ENCODE measurements at regions not wholly inside any gene's neighbourhood (a gene's known extent, or its start where the extent isn't known, plus 50 kb on each side); places are given as distances from the start of the nearest gene placed in this dataset.

DNA sequence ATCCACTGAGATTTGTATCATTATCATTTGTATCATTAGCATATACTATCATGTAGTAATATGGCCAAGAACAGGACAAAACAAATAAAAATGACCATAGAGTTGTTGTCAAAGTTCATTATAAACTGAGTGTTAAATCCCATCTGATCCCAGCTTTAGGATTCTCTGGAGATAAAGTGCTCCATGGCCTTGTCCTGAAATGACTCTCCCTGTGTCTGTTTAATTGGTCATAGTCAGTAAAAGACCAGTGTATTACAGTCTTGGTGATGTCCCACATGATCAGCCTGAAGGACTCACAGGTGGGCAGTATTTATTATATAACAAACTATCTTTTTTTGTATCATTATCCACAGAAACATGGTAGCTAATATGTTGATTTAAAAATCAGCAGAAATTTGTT is 361.6 kb downstream of the TMEM135 start:
- ChIA-PET CTCF (no interaction called here), POLR2A (no interaction called here)

- CTCF ChIA-PET: no interaction called here
- POLR2A ChIA-PET: no interaction called here
Measured at GRCh38 chr11:87398931-87399330, 361.2 kb downstream of the TMEM135 start.

DNA sequence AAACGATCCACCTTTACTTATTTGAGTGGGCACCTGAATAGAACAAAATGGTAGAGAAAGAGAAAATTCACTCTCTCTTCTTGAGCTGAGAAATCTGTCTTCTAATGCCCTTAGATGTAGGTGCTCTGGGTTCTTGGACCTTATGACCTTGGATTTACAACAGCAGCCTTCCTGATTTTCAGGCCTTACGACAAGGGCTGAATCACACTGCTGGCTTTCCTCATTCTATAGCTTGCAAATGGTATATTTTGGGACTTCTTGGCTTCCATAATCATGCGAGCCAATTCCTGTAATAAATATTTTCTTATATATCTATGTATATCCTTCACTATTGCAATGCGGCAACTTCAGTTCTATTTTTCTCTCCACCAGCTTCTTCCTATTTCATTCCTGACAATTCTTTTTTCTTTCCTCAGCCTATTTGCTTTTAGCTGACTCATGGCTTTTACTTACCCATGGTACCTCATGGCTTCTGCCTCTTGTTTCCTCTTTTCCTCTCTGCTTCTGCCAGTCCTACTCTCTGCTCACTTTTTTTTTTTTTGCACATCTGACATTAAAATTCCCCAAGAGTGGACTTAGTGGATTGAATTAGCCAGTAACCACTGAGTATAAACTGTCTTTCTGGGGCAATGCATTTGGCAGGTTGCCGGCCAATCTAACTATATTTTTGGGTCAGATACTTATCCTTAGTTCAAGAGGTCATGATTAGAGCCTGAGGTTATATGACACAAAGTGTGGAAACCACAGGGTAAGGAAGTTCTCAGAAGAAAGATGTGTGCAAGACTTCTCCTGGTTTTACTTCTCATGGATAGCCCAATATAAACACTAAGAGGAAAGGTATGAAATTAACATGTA is 359.5 kb downstream of the TMEM135 start:
- CTCF ChIA-PET: no interaction called here
- POLR2A ChIA-PET: no interaction called here

- POLR2A ChIA-PET: no interaction called here
- CTCF ChIA-PET: no interaction called here
Measured at GRCh38 chr11:87394924-87395323, 357.2 kb downstream of the TMEM135 start.

- POLR2A ChIA-PET: no interaction called here
Measured at GRCh38 chr11:87392665-87393064, 354.9 kb downstream of the TMEM135 start.

GRCh38 chr11:87391496-87391895 is 353.8 kb downstream of the TMEM135 start:
- CTCF ChIA-PET: no interaction called here
- POLR2A ChIA-PET: no interaction called here

More at GRCh38 chr11:87392665-87393064, 354.9 kb downstream of the TMEM135 start:
- CTCF ChIA-PET: no interaction called here

DNA sequence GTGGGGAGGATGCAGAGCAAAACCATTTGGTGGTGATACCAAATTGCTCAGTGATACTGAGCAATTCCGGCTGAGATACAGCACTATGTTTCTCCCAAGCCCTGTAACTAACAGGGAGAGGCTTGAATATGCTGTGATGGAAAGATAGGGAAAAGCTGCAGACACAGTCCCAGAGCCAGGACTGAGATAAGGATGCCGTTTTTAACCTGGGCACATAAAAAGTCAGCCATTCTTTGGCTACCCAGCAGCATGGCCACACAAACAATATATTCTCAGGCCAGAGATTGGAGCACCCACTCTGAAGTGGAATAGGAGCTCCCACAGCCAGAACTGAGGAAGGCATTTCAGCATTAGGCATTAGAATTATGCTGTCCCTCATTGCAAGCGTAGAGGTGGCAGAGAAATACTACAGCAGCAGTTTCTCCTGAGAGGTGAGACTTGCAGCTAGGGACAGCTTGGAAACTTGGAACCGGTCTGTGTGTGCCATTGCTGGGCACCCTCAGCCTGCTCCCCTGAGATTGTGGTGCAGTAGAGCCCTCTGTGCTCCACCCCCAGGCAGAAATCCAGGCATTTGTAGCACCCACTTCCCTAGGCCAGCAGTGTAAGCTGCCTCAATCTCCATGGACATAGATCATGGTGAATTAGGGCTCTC is 346.5 kb downstream of the TMEM135 start:
- POLR2A ChIA-PET: no interaction called here

DNA sequence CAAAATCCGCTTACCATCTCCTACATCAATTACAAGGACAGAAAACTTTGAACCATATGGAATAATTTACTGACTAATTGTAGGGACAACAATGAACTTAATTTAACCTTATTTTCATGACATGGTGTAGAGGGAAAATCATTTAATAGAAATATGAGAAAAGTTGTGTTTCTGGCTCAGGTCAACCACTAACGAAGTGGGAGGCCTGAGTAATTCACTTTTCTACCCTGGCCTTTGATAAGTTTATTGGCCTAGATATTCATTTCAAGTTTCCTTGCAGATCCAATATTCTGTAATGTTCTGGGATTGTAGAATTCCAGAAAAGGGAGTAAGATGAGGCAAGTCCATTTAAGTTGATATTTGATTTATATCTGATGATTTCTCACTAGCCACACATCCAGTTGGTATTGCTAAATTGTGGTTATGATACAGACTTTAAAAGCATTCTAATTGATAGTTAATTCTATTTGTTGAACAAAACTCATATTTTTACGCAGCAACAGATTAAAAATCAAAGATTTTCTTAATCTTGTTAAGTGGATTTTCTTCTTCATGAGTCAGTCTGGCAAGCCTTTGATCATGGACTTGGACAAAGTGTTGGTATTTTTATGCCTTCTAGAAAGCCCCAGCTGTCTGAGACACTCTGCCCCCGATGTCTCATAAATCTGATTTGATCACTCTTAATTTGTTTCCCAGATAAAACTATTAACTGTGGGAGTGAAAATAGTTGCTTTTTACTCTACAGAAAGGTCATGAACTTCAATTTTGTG is 336.5 kb downstream of the TMEM135 start:
- ChIA-PET CTCF (no interaction called here), POLR2A (no interaction called here)

More for the DNA sequence above, 346.5 kb downstream of the TMEM135 start:
- CTCF ChIA-PET: no interaction called here

All from activated CD8-positive, alpha-beta memory T cell treated with anti-CD3 and anti-CD28 coated beads for 36 hours (primary cell).